Osteoblast (primary cell): ENCODE measurements at regions not wholly inside any gene's neighbourhood (a gene's known extent, or its start where the extent isn't known, plus 50 kb on each side); places are given as distances from the start of the nearest gene placed in this dataset.

Experiments
- DNase-seq: peaks from one replicate; pipeline ENCODE4 v3.0.0; 2011; ENCODE audit warnings: low spot score, mixed read lengths; ENCODE audit not compliant: insufficient read length; ENCODE audit errors: missing footprints
- H2AFZ ChIP-seq: 2 replicates; pipeline ENCODE4 v1.6.0; 2011; ENCODE audit warnings: mild to moderate bottlenecking, low read length
- H3K27ac ChIP-seq: 2 replicates; pipeline ENCODE4 v1.5.1; 2011; ENCODE audit warnings: mild to moderate bottlenecking, low read depth, low read length, moderate library complexity
- H3K27me3 ChIP-seq: 2 replicates; pipeline ENCODE4 v1.6.0; 2012; ENCODE audit warnings: mild to moderate bottlenecking, control low read depth, inconsistent platforms, low read length, moderate library complexity; ENCODE audit not compliant: insufficient read depth
- H3K36me3 ChIP-seq: 2 replicates; pipeline ENCODE4 v1.5.1; 2011; ENCODE audit warnings: mild to moderate bottlenecking, low read length, control low read depth, moderate library complexity; ENCODE audit not compliant: insufficient read depth
- H3K4me1 ChIP-seq: 2 replicates; pipeline ENCODE4 v1.5.1; 2011; ENCODE audit warnings: mild to moderate bottlenecking, low read length, control low read depth, moderate library complexity; ENCODE audit not compliant: insufficient read depth
- H3K4me2 ChIP-seq: 2 replicates; pipeline ENCODE4 v1.6.0; 2011; ENCODE audit warnings: mild to moderate bottlenecking, low read length; ENCODE audit not compliant: insufficient read depth
- H3K4me3 ChIP-seq: fragments of 200-600 bp; sonication (generic); 3 replicates; pipeline ENCODE4 v1.5.1; 2012; ENCODE audit warnings: mild to moderate bottlenecking, low read length, inconsistent platforms; ENCODE audit not compliant: insufficient read depth
- H3K79me2 ChIP-seq: 2 replicates; pipeline ENCODE4 v1.6.0; 2012; ENCODE audit warnings: mild to moderate bottlenecking, low read length, control low read depth, inconsistent platforms; ENCODE audit not compliant: insufficient read depth
- H3K9me3 ChIP-seq: 2 replicates; pipeline ENCODE4 v1.5.1; 2011; ENCODE audit warnings: low read depth, low read length, control low read depth
- H4K20me1 ChIP-seq: 2 replicates; pipeline ENCODE4 v1.6.0; 2012; ENCODE audit warnings: mild to moderate bottlenecking, low read length, control low read depth; ENCODE audit not compliant: insufficient read depth
- CTCF ChIP-seq: IDR thresholded peaks from 2 replicates; pipeline ENCODE4 v1.5.1; 2011; ENCODE audit warnings: mild to moderate bottlenecking, low read depth, low read length, moderate library complexity; ENCODE audit errors: extremely low read depth

GRCh38 chr13:30551189-30551588 lies 66.5 kb upstream of the USPL1 start:
- no peaks in the 10 kb centered on the region for H3K79me2 ChIP-seq
- TF ChIP-seq CTCF, result peak; percentile 44
- no peaks in the 10 kb centered on the region for H3K36me3 ChIP-seq

GRCh38 chr13:30552567-30552966 lies 65.2 kb upstream of the USPL1 start:
- H3K9me3 ChIP-seq, result no peaks in the 10 kb centered on the region
- no peak overlapping the region for H3K27ac ChIP-seq
- TF ChIP-seq CTCF, result no peak
- H3K4me1 ChIP-seq, result no peaks in the 10 kb centered on the region
- H3K79me2 ChIP-seq, result no peaks in the 10 kb centered on the region
- H4K20me1 ChIP-seq, result no peaks in the 10 kb centered on the region
- H3K36me3 ChIP-seq, result no peaks in the 10 kb centered on the region
- no peak overlapping the region for H3K4me3 ChIP-seq
- H2AFZ ChIP-seq, result no peak overlapping the region
- DNase-seq, result peak; percentile 65
- no peak overlapping the region for H3K4me2 ChIP-seq
- no peaks in the 10 kb centered on the region for H3K27me3 ChIP-seq

More at GRCh38 chr13:30551189-30551588, 66.5 kb upstream of the USPL1 start:
- H3K4me3 ChIP-seq, result no peak overlapping the region
- no peak for DNase-seq
- no peaks in the 10 kb centered on the region for H3K4me1 ChIP-seq
- no peak overlapping the region for H3K27ac ChIP-seq
- H3K27me3 ChIP-seq, result no peaks in the 10 kb centered on the region
- no peaks in the 10 kb centered on the region for H3K9me3 ChIP-seq
- H4K20me1 ChIP-seq, result no peaks in the 10 kb centered on the region
- no peak overlapping the region for H3K4me2 ChIP-seq
- H2AFZ ChIP-seq, result no peak overlapping the region

GRCh38 chr13:30559274-30559673 lies 58.4 kb upstream of the USPL1 start:
- H3K4me2 ChIP-seq, result no peak overlapping the region
- no peaks in the 10 kb centered on the region for H3K27me3 ChIP-seq
- H4K20me1 ChIP-seq, result no peaks in the 10 kb centered on the region
- no peaks in the 10 kb centered on the region for H3K79me2 ChIP-seq
- DNase-seq, result no peak
- H3K36me3 ChIP-seq, result no peaks in the 10 kb centered on the region
- H3K4me3 ChIP-seq, result no peak overlapping the region
- H2AFZ ChIP-seq, result no peak overlapping the region
- no peaks in the 10 kb centered on the region for H3K4me1 ChIP-seq
- no peak overlapping the region for H3K27ac ChIP-seq
- TF ChIP-seq CTCF, result no peak
- H3K9me3 ChIP-seq, result no peaks in the 10 kb centered on the region

- Histone ChIP-seq H3K4me3 (no peak overlapping the region), H3K27ac (no peak overlapping the region), H3K36me3 (no peaks in the 10 kb centered on the region), H3K4me2 (no peak overlapping the region), H3K4me1 (no peaks in the 10 kb centered on the region), H3K79me2 (no peaks in the 10 kb centered on the region), H3K9me3 (no peaks in the 10 kb centered on the region), H2AFZ (no peak overlapping the region), H4K20me1 (no peaks in the 10 kb centered on the region), H3K27me3 (no peaks in the 10 kb centered on the region)
- no peak for DNase-seq
- TF ChIP-seq CTCF, result no peak
Measured at GRCh38 chr13:30560212-30560611, 57.5 kb upstream of the USPL1 start.
